ENCODE measurements at regions not wholly inside any gene's neighbourhood (a gene's known extent, or its start where the extent isn't known, plus 50 kb on each side); places are given as distances from the start of the nearest gene placed in this dataset.

DNA sequence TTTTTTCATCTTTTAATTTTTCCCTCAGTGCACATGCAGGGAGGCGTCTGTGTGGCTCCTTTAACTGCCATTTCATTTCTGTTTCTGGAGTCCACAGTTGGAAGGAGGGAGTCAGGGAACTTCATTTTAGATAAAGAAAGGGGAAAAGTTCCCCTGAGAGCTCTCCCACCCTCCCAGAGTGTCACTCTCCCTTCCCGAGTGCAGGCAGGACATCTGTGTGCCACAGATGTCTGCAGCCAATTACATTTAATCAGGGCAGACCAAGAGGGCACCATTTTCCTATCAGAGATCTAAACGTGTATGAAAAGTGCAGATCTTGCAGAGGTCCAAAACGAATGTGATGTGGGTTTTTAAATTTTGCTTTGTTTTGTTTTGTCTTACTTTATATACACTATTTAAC lies 96.6 kb downstream of the PXDC1 start:
- DNase-seq (ENCODE audit: extremely low spot score, unreplicated experiment), result no peak
- H3K9me3 Mint-ChIP-seq, result peaks cover 5% of the 10 kb centered on the region
- TF ChIP-seq, protein P1, sequence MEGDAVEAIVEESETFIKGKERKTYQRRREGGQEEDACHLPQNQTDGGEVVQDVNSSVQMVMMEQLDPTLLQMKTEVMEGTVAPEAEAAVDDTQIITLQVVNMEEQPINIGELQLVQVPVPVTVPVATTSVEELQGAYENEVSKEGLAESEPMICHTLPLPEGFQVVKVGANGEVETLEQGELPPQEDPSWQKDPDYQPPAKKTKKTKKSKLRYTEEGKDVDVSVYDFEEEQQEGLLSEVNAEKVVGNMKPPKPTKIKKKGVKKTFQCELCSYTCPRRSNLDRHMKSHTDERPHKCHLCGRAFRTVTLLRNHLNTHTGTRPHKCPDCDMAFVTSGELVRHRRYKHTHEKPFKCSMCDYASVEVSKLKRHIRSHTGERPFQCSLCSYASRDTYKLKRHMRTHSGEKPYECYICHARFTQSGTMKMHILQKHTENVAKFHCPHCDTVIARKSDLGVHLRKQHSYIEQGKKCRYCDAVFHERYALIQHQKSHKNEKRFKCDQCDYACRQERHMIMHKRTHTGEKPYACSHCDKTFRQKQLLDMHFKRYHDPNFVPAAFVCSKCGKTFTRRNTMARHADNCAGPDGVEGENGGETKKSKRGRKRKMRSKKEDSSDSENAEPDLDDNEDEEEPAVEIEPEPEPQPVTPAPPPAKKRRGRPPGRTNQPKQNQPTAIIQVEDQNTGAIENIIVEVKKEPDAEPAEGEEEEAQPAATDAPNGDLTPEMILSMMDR (conservative IDR thresholded peaks at IDR 0.05), result no peak
- no peak overlapping the region for H3K27ac Mint-ChIP-seq
- H3K36me3 Mint-ChIP-seq, result no peaks in the 10 kb centered on the region
- H3K27me3 Mint-ChIP-seq, result no peaks in the 10 kb centered on the region
- no peaks in the 10 kb centered on the region for H3K4me1 Mint-ChIP-seq (ENCODE audit: unreplicated experiment)
- H3K4me3 Mint-ChIP-seq, result no peak overlapping the region

DNA sequence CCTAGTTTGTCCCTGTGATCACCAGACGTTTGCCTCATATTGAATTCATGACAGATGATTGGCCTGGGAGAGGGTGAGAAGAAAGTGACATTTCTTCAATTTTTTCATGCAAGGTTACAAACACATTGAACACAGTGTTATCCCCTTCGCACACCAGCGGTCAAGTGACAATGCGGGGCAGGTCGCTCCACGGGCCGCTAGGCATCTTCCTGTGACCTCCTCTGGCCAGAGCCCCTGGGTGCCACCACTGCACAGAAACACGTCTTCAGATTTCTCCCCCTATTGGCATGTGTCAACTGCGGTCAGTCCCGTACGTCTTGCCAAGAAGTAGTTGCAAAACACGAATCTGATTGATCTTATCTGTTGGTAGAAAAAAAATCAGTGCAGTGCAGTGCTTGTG lies 97.1 kb downstream of the PXDC1 start:
- H3K9me3 Mint-ChIP-seq, result peaks cover 5% of the 10 kb centered on the region
- TF ChIP-seq, protein P1 (conservative IDR thresholded peaks at IDR 0.05), result no peak
- no peaks in the 10 kb centered on the region for H3K36me3 Mint-ChIP-seq
- H3K4me3 Mint-ChIP-seq, result no peak overlapping the region
- no peaks in the 10 kb centered on the region for H3K4me1 Mint-ChIP-seq (ENCODE audit: unreplicated experiment)
- no peaks in the 10 kb centered on the region for H3K27me3 Mint-ChIP-seq
- no peak overlapping the region for H3K27ac Mint-ChIP-seq
- DNase-seq (ENCODE audit: extremely low spot score, unreplicated experiment), result no peak

DNA sequence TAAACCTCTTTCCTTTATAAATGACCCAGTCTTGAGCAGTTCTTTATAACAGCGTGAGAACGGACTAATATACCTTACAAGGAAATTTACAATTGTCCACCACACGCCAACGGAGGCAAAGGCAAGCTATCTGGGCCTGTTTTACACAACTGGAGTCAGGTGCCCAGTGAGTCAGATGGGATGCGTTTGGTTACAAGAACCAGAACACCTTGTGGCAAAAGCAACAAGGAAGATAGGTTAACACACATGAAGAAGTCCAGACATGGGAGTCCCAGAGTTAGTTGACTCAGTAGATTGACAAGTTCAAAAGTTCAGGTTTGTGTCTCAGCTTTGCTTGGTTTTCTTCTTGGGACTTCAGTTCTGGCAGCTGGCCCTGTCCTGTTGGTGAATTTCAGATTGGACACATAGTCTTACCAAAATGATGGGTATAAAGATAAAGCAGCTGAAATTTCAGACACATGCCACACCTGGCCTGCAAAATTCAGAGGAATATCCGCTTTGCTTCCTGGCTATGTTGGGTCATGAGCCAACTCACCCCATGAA lies 97.9 kb downstream of the PXDC1 start:
- no peaks in the 10 kb centered on the region for H3K27me3 Mint-ChIP-seq
- H3K27ac Mint-ChIP-seq, result no peak overlapping the region
- peaks cover 5% of the 10 kb centered on the region for H3K9me3 Mint-ChIP-seq
- no peak overlapping the region for H3K4me3 Mint-ChIP-seq
- DNase-seq (ENCODE audit: extremely low spot score, unreplicated experiment), result no peak
- H3K36me3 Mint-ChIP-seq, result no peaks in the 10 kb centered on the region
- TF ChIP-seq, protein P1 (conservative IDR thresholded peaks at IDR 0.05), result no peak
- no peaks in the 10 kb centered on the region for H3K4me1 Mint-ChIP-seq (ENCODE audit: unreplicated experiment)

DNA sequence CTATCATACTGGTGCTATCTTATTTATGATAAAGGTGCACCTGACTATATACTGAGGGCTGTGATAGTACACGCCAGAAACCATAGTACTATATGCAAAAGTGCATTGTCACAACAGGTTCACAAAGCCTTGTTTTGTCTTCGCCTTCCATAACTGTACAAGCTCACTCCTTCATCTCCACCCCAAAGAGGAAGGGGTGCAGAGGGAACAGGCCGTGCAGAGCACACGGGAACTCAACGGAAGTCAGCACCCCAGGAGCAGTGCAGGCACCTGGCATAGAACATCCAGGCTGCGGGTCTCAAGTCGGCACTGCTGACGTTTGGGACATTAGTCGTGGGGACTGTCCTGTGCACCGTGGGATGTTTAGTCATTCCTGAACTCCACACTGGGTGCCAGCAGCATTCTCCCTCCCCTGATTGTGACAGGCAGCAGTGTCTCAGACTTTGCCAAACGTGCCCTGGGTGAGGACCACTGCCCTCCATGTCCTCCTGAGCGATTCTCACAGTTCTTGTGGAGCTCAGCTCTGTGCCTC lies 99.7 kb downstream of the PXDC1 start:
- TF ChIP-seq, protein P1 (conservative IDR thresholded peaks at IDR 0.05), result no peak
- Mint-ChIP-seq H3K27ac (no peak overlapping the region), H3K4me3 (no peak overlapping the region)

DNA sequence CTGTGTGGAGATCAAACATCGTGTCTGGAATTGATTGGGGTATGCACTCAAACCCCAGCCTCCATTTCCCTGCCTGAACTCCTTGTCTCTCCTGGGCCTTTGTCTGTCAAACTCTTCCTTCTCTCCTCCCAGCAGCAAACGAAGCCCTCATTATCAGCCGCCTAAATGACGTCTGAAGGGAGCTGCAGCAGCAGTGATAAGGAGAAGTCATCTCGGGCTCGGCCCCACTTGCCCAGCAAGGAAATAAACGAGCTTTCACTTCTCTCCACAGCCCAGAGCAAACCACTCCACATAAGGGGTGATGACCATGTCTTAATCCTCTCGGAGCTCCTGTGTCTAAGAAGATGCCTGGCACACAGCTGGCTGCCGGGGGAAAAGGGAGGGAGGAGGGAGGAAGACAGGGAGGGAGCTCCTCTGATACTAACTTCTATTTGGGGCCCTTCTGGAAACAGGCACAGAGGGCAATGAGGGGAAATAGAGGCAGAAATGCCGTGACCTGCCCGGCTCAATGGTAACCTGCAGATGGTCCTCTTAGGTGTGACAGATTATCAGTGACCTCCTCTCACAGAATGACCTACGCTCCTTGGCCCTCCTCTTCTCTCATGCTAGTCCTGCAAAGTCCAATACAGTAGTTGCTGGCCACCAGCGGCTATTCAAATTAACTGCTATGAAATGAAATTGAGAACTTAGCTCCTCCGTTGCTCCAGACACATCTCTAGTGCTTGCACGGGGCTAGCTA lies 100.4 kb downstream of the PXDC1 start:
- no peak for DNase-seq (ENCODE audit: extremely low spot score, unreplicated experiment)
- Mint-ChIP-seq H3K36me3 (no peaks in the 10 kb centered on the region), H3K9me3 (no peaks in the 10 kb centered on the region), H3K4me3 (no peak overlapping the region), H3K27me3 (no peaks in the 10 kb centered on the region), H3K4me1 (ENCODE audit: unreplicated experiment) (peaks cover 6% of the 10 kb centered on the region), H3K27ac (no peak overlapping the region)
- TF ChIP-seq, protein P1 (conservative IDR thresholded peaks at IDR 0.05), result no peak

More for the DNA sequence above, 99.7 kb downstream of the PXDC1 start:
- H3K27me3 Mint-ChIP-seq, result no peaks in the 10 kb centered on the region
- peaks cover 6% of the 10 kb centered on the region for H3K4me1 Mint-ChIP-seq (ENCODE audit: unreplicated experiment)
- no peaks in the 10 kb centered on the region for H3K36me3 Mint-ChIP-seq
- no peaks in the 10 kb centered on the region for H3K9me3 Mint-ChIP-seq
- DNase-seq (ENCODE audit: extremely low spot score, unreplicated experiment), result no peak
